Epithelial cell of esophagus (primary cell): ENCODE measurements at regions not wholly inside any gene's neighbourhood (a gene's known extent, or its start where the extent isn't known, plus 50 kb on each side); places are given as distances from the start of the nearest gene placed in this dataset.

Source experiments
- DNase-seq: peaks from one replicate; pipeline ENCODE4 v3.0.0; 2010; ENCODE audit warnings: low read depth
- H3K4me3 ChIP-seq: 2 replicates; pipeline ENCODE4 v1.5.1; 2011; ENCODE audit warnings: mild to moderate bottlenecking, low read length, control low read depth
- CTCF ChIP-seq: IDR thresholded peaks from 2 replicates; pipeline ENCODE4 v1.5.1; 2011; ENCODE audit warnings: low read depth, mild to moderate bottlenecking, low read length, control low read depth, inconsistent platforms; ENCODE audit not compliant: insufficient read depth; ENCODE audit errors: missing control alignments

- TF ChIP-seq CTCF, result no peak
- DNase-seq, result no peak
- H3K4me3 ChIP-seq, result no peak overlapping the region
These were observed 195.6 kb upstream of the TPM1 start for GRCh38 chr15:62846805-62847495.

- peak; percentile 65 for DNase-seq
- no peak overlapping the region for H3K4me3 ChIP-seq
- TF ChIP-seq CTCF, result peak; percentile 67
These were observed 194.6 kb upstream of the TPM1 start for GRCh38 chr15:62847900-62848489.

GRCh38 chr15:62848632-62849050, 193.9 kb upstream of the TPM1 start:
- no peak for TF ChIP-seq CTCF
- no peak overlapping the region for H3K4me3 ChIP-seq
- no peak for DNase-seq

GRCh38 chr15:62849316-62850106, 193.0 kb upstream of the TPM1 start:
- TF ChIP-seq CTCF, result no peak
- DNase-seq, result no peak
- H3K4me3 ChIP-seq, result no peak overlapping the region

- DNase-seq, result no peak
- H3K4me3 ChIP-seq, result no peak overlapping the region
- no peak for TF ChIP-seq CTCF
These were observed 192.2 kb upstream of the TPM1 start for GRCh38 chr15:62850318-62850717.

GRCh38 chr15:62850791-62851291, 191.7 kb upstream of the TPM1 start:
- peak; percentile 57 for DNase-seq
- H3K4me3 ChIP-seq, result no peak overlapping the region
- TF ChIP-seq CTCF, result no peak
